Hindlimb muscle (tissue), 1 donor: ENCODE measurements at regions not wholly inside any gene's neighbourhood (a gene's known extent, or its start where the extent isn't known, plus 50 kb on each side); places are given as distances from the start of the nearest gene placed in this dataset.
"Not testable (repeated sequence)": the region's sequence is repeated elsewhere in the genome, so short reads cannot be mapped to it uniquely, and the experiment has no call there.

ENCODE experiments used
- DNase-seq: peaks from one replicate; pipeline ENCODE4 v3.0.0-alpha.2; 2013

- not testable (repeated sequence) for DNase-seq
Measured at GRCh38 chr10:3917392-3917791, 132.4 kb upstream of the KLF6 start.

GRCh38 chr10:3914733-3915132 is 129.7 kb upstream of the KLF6 start:
- DNase-seq = no peak

- no peak for DNase-seq
Measured at GRCh38 chr10:3911713-3912442, 126.9 kb upstream of the KLF6 start.

GRCh38 chr10:3911241-3911640 is 126.2 kb upstream of the KLF6 start:
- DNase-seq = no peak

GRCh38 chr10:3909339-3909738 is 124.3 kb upstream of the KLF6 start:
- DNase-seq = no peak

- no peak for DNase-seq
Measured at GRCh38 chr10:3908183-3908582, 123.2 kb upstream of the KLF6 start.

- no peak for DNase-seq
Measured at GRCh38 chr10:3907514-3907913, 122.5 kb upstream of the KLF6 start.

GRCh38 chr10:3906511-3907111 is 121.6 kb upstream of the KLF6 start:
- DNase-seq = no peak

GRCh38 chr10:3904419-3904960 is 119.5 kb upstream of the KLF6 start:
- DNase-seq = no peak

- no peak for DNase-seq
Measured at GRCh38 chr10:3902809-3903410, 117.9 kb upstream of the KLF6 start.

- DNase-seq = no peak
Measured at GRCh38 chr10:3902054-3902808, 117.2 kb upstream of the KLF6 start.

GRCh38 chr10:3901370-3901769 is 116.4 kb upstream of the KLF6 start:
- DNase-seq = no peak

GRCh38 chr10:3900391-3900790 is 115.4 kb upstream of the KLF6 start:
- no peak for DNase-seq

- no peak for DNase-seq
Measured at GRCh38 chr10:3898821-3899220, 113.8 kb upstream of the KLF6 start.

GRCh38 chr10:3897156-3897555 is 112.1 kb upstream of the KLF6 start:
- no peak for DNase-seq

GRCh38 chr10:3896161-3896560 is 111.2 kb upstream of the KLF6 start:
- no peak for DNase-seq

GRCh38 chr10:3895045-3895631 is 110.1 kb upstream of the KLF6 start:
- DNase-seq = no peak

- DNase-seq = no peak
Measured at GRCh38 chr10:3893901-3894563, 109.0 kb upstream of the KLF6 start.

- DNase-seq = no peak
Measured at GRCh38 chr10:3892440-3893425, 107.7 kb upstream of the KLF6 start.

GRCh38 chr10:3891396-3891795 is 106.4 kb upstream of the KLF6 start:
- no peak for DNase-seq
